PC-9 (cell line): ENCODE measurements at regions not wholly inside any gene's neighbourhood (a gene's known extent, or its start where the extent isn't known, plus 50 kb on each side); places are given as distances from the start of the nearest gene placed in this dataset.
"Not testable (repeated sequence)": the region's sequence is repeated elsewhere in the genome, so short reads cannot be mapped to it uniquely, and the experiment has no call there.

Experiments
- CTCF ChIP-seq: fragments of 200-600 bp; sonication (generic); conservative IDR thresholded peaks from 2 replicates; pipeline ENCODE4 v1.6.1; 2017; ENCODE audit warnings: mixed run types, antibody characterized with exemption, mild to moderate bottlenecking, moderate library complexity
- EZH2 ChIP-seq: fragments of 200-600 bp; sonication (generic); IDR thresholded peaks from 2 replicates; pipeline ENCODE4 v1.8.0; 2017; ENCODE audit warnings: antibody characterized with exemption, low read depth

- TF ChIP-seq CTCF, EZH2: not testable (repeated sequence)
These were observed 68.4 kb downstream of the NFKBIZ start for GRCh38 chr3:101917761-101918160.
